A549 (cell line): ENCODE measurements at regions not wholly inside any gene's neighbourhood (a gene's known extent, or its start where the extent isn't known, plus 50 kb on each side); places are given as distances from the start of the nearest gene placed in this dataset.

Experiments used
- ATAC-seq, 2 experiments: fragments of 200-7000 bp in 1 of 2; fragments of >200 bp in 1 of 2; cut with Nextera tagmentation in 1 of 2; cut with Tn5 transposase in 1 of 2; 3 replicates each; pipeline versions ENCODE4 v1.8.0 to v1.9.1; 2018 to 2020; ENCODE audit warnings: mild to moderate bottlenecking in 1 of 2, moderate library complexity in 1 of 2
- CTCF ChIA-PET: fragments of 300-600 bp; sonication (Branson Sonifier 250); formaldehyde crosslinking; extraction: SDS; loops from one replicate; lab custom pipeline; 2021; ENCODE audit warnings: antibody characterized with exemption, inconsistent platforms; lab: Yijun Ruan, JAX
- POLR2A ChIA-PET: fragments of 350-600 bp; formaldehyde crosslinking; extraction: SDS; loops from one replicate; lab custom pipeline; 2021; ENCODE audit warnings: antibody characterized with exemption, inconsistent platforms; lab: Yijun Ruan, JAX
- DNase-seq, 2 experiments: peaks; one replicate each; pipeline versions ENCODE4 v3.0.0 to v3.0.0-alpha.2; 2011 to 2016; ENCODE audit warnings: low read depth in 1 of 2, low spot score in 1 of 2
- FAIRE-seq: peaks from 2 replicates; lab custom pipeline; 2011; peaks lifted over from hg19 to GRCh38; lab: Jason Lieb, UNC
- H3K27ac ChIP-seq, 2 experiments: fragments of >200 bp; sonication (Bioruptor Twin); formaldehyde crosslinking; 3 replicates each; pipeline ENCODE4 v1.5.1; 2016 to 2017
- H3K4me1 ChIP-seq: fragments of >200 bp; sonication (Bioruptor Twin); formaldehyde crosslinking; 3 replicates; pipeline ENCODE4 v1.6.1; 2016
- H3K4me2 ChIP-seq: fragments of >200 bp; sonication (Bioruptor Twin); formaldehyde crosslinking; 3 replicates; pipeline ENCODE4 v1.6.1; 2016
- H3K4me3 ChIP-seq: fragments of >200 bp; sonication (Bioruptor Twin); formaldehyde crosslinking; 3 replicates; pipeline ENCODE4 v1.5.1; 2016
- H3K9me3 ChIP-seq: fragments of >200 bp; sonication (Bioruptor Twin); formaldehyde crosslinking; 3 replicates; pipeline ENCODE4 v1.6.1; 2016
- CBX2 ChIP-seq: fragments of 200-600 bp; sonication (generic); IDR thresholded peaks from 2 replicates; pipeline ENCODE4 v1.6.1; 2016; ENCODE audit warnings: low read depth, mild to moderate bottlenecking, borderline replicate concordance
- CBX8 ChIP-seq: fragments of 200-600 bp; sonication (generic); IDR thresholded peaks from 2 replicates; pipeline ENCODE4 v1.6.1; 2016
- CHD4 ChIP-seq: fragments of 200-600 bp; sonication (generic); IDR thresholded peaks from 2 replicates; pipeline ENCODE4 v1.6.1; 2016; ENCODE audit warnings: antibody characterized with exemption, mild to moderate bottlenecking, borderline replicate concordance
- EHMT2 ChIP-seq: fragments of 200-600 bp; sonication (generic); IDR thresholded peaks from 2 replicates; pipeline ENCODE4 v1.6.1; 2016; ENCODE audit warnings: antibody characterized with exemption, low read depth, mild to moderate bottlenecking, moderate library complexity
- ESRRA ChIP-seq: fragments of 150-350 bp; IDR thresholded peaks from 2 replicates; pipeline ENCODE4 v1.6.1; 2014; ENCODE audit warnings: mild to moderate bottlenecking, low read length, borderline replicate concordance
- HOXB13 ChIP-seq: fragments of 250-450 bp; sonication (Bioruptor Pico); IDR thresholded peaks from 2 replicates; pipeline ENCODE4 v1.5.0; 2020; ENCODE audit warnings: low read depth, mild to moderate bottlenecking, moderate library complexity
- KDM5A ChIP-seq: fragments of 200-600 bp; sonication (generic); IDR thresholded peaks from 2 replicates; pipeline ENCODE4 v1.6.1; 2016; ENCODE audit warnings: antibody characterized with exemption, mild to moderate bottlenecking
- MAZ ChIP-seq: fragments of 150-350 bp; IDR thresholded peaks from 2 replicates; pipeline ENCODE4 v1.6.1; 2014; ENCODE audit warnings: antibody characterized with exemption, low read depth, low read length, borderline replicate concordance
- MYC ChIP-seq: IDR thresholded peaks from 2 replicates; pipeline ENCODE4 v1.6.1; 2012; ENCODE audit warnings: mild to moderate bottlenecking, inconsistent platforms, low read length, improper control_type of control experiment, borderline replicate concordance
- NPAS2 ChIP-seq: fragments of 250-450 bp; sonication (Bioruptor Pico); IDR thresholded peaks from 2 replicates; pipeline ENCODE4 v1.8.0; 2022; ENCODE audit warnings: mild to moderate bottlenecking, moderate library complexity, borderline replicate concordance
- NR3C1 ChIP-seq: fragments of >200 bp; sonication (Bioruptor Twin); formaldehyde crosslinking; IDR thresholded peaks from 3 replicates; pipeline ENCODE4 v1.6.1; 2017
- PHF8 ChIP-seq: fragments of 200-600 bp; sonication (generic); IDR thresholded peaks from 2 replicates; pipeline ENCODE4 v1.6.1; 2016; ENCODE audit warnings: low read depth, mild to moderate bottlenecking, antibody characterized with exemption, moderate library complexity, borderline replicate concordance
- POLR2A ChIP-seq: IDR thresholded peaks from 2 replicates; pipeline ENCODE4 v1.6.1; 2012; ENCODE audit warnings: mild to moderate bottlenecking, low read length
- RCOR1 ChIP-seq: fragments of 150-350 bp; IDR thresholded peaks from 2 replicates; pipeline ENCODE4 v1.6.1; 2014; ENCODE audit warnings: antibody characterized with exemption, low read length, low read depth
- RNF2 ChIP-seq: fragments of 200-600 bp; sonication (generic); IDR thresholded peaks from 2 replicates; pipeline ENCODE4 v1.6.1; 2016; ENCODE audit warnings: low read depth, mild to moderate bottlenecking, antibody characterized with exemption, moderate library complexity, borderline replicate concordance
- SMC3 ChIP-seq: fragments of >200 bp; sonication (Bioruptor Twin); formaldehyde crosslinking; IDR thresholded peaks from 3 replicates; pipeline ENCODE4 v1.6.1; 2018; ENCODE audit warnings: inconsistent platforms
- SREBF2 ChIP-seq: fragments of 450-650 bp; IDR thresholded peaks from 2 replicates; pipeline ENCODE4 v1.6.1; 2014; ENCODE audit warnings: mild to moderate bottlenecking, moderate library complexity
- TFCP2L1 ChIP-seq: fragments of 250-450 bp; sonication (Bioruptor Pico); IDR thresholded peaks from 2 replicates; pipeline ENCODE4 v1.5.0; 2021; ENCODE audit warnings: mild to moderate bottlenecking
- TP53 ChIP-seq: fragments of 250-450 bp; sonication (Bioruptor Pico); IDR thresholded peaks from 2 replicates; pipeline ENCODE4 v1.5.0; 2021; ENCODE audit warnings: mild to moderate bottlenecking, moderate library complexity
- ZFP36 ChIP-seq: fragments of 450-650 bp; IDR thresholded peaks from 2 replicates; pipeline ENCODE4 v1.6.1; 2014; ENCODE audit warnings: borderline replicate concordance; ENCODE audit not compliant: partially characterized antibody
- ZSCAN20 ChIP-seq: fragments of 250-450 bp; sonication (Bioruptor Pico); IDR thresholded peaks from 2 replicates; pipeline ENCODE4 v1.8.0; 2022; ENCODE audit warnings: mild to moderate bottlenecking, moderate library complexity
- WGBS: methylation state at CpG from one replicate; pipeline ENCODE4 v1.1.6; 2017; ENCODE audit errors: missing lambda C conversion rate; 5-methylcytosine and 5-hydroxymethylcytosine counted together
- TF ChIP-seq, protein P1 (sequence below): IDR thresholded peaks from 2 replicates; pipeline ENCODE4 v1.6.1; 2012; ENCODE audit warnings: low read depth, borderline replicate concordance
- TF ChIP-seq, protein P2 (sequence below): fragments of 150-350 bp; IDR thresholded peaks from 2 replicates; pipeline ENCODE4 v1.6.1; 2014; ENCODE audit warnings: low read depth, mild to moderate bottlenecking, low read length
- TF ChIP-seq, protein P3 (sequence below): IDR thresholded peaks from 2 replicates; pipeline ENCODE4 v1.6.1; 2012
- TF ChIP-seq, protein P4 (sequence below): fragments of >200 bp; sonication (Bioruptor Twin); formaldehyde crosslinking; IDR thresholded peaks from 3 replicates; pipeline ENCODE4 v1.5.1; 2016
- TF ChIP-seq, protein P5 (sequence below): fragments of 200-600 bp; sonication (generic); IDR thresholded peaks from 2 replicates; pipeline ENCODE4 v1.6.1; 2016; ENCODE audit warnings: antibody characterized with exemption, mild to moderate bottlenecking, moderate library complexity

DNA sequence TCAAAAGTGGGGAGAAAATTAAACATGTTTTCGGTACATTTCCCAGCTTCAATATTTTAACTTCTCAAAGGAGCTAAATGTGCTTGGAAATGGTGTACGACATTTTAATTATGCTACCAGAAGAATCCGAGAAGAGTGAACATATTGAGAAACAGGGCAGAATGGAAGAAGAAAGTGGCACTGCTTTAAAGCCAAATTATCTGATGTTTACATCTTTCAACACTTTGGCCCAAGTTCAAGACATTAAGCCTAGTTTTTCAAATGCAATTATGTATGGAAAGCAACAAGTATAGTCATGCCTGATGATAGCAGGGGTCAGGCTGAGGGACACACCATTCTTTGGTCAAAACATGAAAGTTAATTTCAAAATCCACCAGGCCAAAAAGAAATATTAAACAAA lies 577.9 kb upstream of the ZFP42 start:
- CTCF ChIA-PET: no interaction called here
- POLR2A ChIA-PET: no interaction called here
- WGBS: 92% methylated on average over 3 of the region's 3 CpGs
- no peaks in the 10 kb centered on the region for H3K4me1 ChIP-seq
- no peak overlapping the region for H3K4me2 ChIP-seq
- DNase-seq (no peak), FAIRE-seq (no peak), ATAC-seq (no peak)
- no peak for TF ChIP-seq TFCP2L1
- TF ChIP-seq, protein P1, sequence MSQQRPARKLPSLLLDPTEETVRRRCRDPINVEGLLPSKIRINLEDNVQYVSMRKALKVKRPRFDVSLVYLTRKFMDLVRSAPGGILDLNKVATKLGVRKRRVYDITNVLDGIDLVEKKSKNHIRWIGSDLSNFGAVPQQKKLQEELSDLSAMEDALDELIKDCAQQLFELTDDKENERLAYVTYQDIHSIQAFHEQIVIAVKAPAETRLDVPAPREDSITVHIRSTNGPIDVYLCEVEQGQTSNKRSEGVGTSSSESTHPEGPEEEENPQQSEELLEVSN: no peak
- no peak for TF ChIP-seq EHMT2
- no peak for TF ChIP-seq PHF8
- no peak for TF ChIP-seq CBX8
- no peak for TF ChIP-seq ESRRA
- TF ChIP-seq NPAS2 (CRISPR knock-in tag): no peak
- no peak for TF ChIP-seq KDM5A
- no peak for TF ChIP-seq TP53 (CRISPR knock-in tag)
- TF ChIP-seq CBX2: no peak
- no peak for TF ChIP-seq ZFP36
- no peak for TF ChIP-seq ZSCAN20 (CRISPR knock-in tag)
- TF ChIP-seq, protein P2, sequence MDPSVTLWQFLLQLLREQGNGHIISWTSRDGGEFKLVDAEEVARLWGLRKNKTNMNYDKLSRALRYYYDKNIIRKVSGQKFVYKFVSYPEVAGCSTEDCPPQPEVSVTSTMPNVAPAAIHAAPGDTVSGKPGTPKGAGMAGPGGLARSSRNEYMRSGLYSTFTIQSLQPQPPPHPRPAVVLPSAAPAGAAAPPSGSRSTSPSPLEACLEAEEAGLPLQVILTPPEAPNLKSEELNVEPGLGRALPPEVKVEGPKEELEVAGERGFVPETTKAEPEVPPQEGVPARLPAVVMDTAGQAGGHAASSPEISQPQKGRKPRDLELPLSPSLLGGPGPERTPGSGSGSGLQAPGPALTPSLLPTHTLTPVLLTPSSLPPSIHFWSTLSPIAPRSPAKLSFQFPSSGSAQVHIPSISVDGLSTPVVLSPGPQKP: no peak
- no peak overlapping the region for H3K4me3 ChIP-seq
- H3K9me3 ChIP-seq: no peaks in the 10 kb centered on the region
- no peak overlapping the region for H3K27ac ChIP-seq

DNA sequence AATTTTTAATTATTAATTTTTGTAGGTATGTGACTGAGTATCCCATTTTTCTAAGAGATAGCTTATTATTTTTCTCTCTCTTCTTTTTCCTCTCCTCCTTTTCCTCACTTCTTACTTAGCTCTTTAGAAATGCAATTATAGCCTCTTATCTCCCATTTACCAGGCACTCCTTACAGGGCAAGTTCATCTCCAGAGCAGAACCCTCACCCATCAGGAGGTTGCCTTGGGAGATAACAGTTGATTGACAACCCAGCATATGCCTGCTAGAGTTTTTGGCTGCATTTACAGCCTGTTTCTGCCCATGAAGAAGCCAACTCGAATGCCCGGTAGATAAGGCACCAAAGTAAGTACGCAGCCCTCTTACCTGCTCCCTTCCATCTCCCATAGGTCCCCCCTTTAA lies 572.9 kb upstream of the ZFP42 start:
- no peak for TF ChIP-seq NR3C1
- TF ChIP-seq, protein P2: no peak
- no peak for TF ChIP-seq RNF2
- TF ChIP-seq, protein P3, sequence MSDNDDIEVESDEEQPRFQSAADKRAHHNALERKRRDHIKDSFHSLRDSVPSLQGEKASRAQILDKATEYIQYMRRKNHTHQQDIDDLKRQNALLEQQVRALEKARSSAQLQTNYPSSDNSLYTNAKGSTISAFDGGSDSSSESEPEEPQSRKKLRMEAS: no peak
- no peak for TF ChIP-seq SMC3
- TF ChIP-seq, protein P4, sequence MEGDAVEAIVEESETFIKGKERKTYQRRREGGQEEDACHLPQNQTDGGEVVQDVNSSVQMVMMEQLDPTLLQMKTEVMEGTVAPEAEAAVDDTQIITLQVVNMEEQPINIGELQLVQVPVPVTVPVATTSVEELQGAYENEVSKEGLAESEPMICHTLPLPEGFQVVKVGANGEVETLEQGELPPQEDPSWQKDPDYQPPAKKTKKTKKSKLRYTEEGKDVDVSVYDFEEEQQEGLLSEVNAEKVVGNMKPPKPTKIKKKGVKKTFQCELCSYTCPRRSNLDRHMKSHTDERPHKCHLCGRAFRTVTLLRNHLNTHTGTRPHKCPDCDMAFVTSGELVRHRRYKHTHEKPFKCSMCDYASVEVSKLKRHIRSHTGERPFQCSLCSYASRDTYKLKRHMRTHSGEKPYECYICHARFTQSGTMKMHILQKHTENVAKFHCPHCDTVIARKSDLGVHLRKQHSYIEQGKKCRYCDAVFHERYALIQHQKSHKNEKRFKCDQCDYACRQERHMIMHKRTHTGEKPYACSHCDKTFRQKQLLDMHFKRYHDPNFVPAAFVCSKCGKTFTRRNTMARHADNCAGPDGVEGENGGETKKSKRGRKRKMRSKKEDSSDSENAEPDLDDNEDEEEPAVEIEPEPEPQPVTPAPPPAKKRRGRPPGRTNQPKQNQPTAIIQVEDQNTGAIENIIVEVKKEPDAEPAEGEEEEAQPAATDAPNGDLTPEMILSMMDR: no peak
- TF ChIP-seq POLR2A: no peak
- TF ChIP-seq RCOR1: no peak
- TF ChIP-seq CHD4: no peak
- TF ChIP-seq SREBF2: no peak
- no peak for TF ChIP-seq HOXB13 (CRISPR knock-in tag)
- TF ChIP-seq CBX2: no peak
- TF ChIP-seq, protein P5, sequence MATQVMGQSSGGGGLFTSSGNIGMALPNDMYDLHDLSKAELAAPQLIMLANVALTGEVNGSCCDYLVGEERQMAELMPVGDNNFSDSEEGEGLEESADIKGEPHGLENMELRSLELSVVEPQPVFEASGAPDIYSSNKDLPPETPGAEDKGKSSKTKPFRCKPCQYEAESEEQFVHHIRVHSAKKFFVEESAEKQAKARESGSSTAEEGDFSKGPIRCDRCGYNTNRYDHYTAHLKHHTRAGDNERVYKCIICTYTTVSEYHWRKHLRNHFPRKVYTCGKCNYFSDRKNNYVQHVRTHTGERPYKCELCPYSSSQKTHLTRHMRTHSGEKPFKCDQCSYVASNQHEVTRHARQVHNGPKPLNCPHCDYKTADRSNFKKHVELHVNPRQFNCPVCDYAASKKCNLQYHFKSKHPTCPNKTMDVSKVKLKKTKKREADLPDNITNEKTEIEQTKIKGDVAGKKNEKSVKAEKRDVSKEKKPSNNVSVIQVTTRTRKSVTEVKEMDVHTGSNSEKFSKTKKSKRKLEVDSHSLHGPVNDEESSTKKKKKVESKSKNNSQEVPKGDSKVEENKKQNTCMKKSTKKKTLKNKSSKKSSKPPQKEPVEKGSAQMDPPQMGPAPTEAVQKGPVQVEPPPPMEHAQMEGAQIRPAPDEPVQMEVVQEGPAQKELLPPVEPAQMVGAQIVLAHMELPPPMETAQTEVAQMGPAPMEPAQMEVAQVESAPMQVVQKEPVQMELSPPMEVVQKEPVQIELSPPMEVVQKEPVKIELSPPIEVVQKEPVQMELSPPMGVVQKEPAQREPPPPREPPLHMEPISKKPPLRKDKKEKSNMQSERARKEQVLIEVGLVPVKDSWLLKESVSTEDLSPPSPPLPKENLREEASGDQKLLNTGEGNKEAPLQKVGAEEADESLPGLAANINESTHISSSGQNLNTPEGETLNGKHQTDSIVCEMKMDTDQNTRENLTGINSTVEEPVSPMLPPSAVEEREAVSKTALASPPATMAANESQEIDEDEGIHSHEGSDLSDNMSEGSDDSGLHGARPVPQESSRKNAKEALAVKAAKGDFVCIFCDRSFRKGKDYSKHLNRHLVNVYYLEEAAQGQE: no peak
- no peak for TF ChIP-seq MYC
- TF ChIP-seq NPAS2 (CRISPR knock-in tag): no peak
- TF ChIP-seq MAZ: no peak
- WGBS: 100% methylated on average over 3 of the region's 3 CpGs
- DNase-seq (no peak), ATAC-seq (no peak), FAIRE-seq (no peak)
- H3K27ac ChIP-seq: no peak overlapping the region
- ChIA-PET POLR2A (no interaction called here), CTCF (no interaction called here)
- no peaks in the 10 kb centered on the region for H3K9me3 ChIP-seq
- H3K4me3 ChIP-seq: no peak overlapping the region
- no peak overlapping the region for H3K4me2 ChIP-seq
- H3K4me1 ChIP-seq: no peaks in the 10 kb centered on the region
